HG02970 (cell line): ENCODE measurements at regions not wholly inside any gene's neighbourhood (a gene's known extent, or its start where the extent isn't known, plus 50 kb on each side); places are given as distances from the start of the nearest gene placed in this dataset.
"Not testable (repeated sequence)": the region's sequence is repeated elsewhere in the genome, so short reads cannot be mapped to it uniquely, and the experiment has no call there.

ENCODE experiments used
- ATAC-seq: cut with Tn5 transposase; IDR thresholded peaks from one replicate; pipeline ENCODE4 v1.9.1; 2021; ENCODE audit warnings: mild to moderate bottlenecking, moderate library complexity, moderate number of reproducible peaks; ENCODE audit not compliant: unreplicated experiment, low FRiP score

DNA sequence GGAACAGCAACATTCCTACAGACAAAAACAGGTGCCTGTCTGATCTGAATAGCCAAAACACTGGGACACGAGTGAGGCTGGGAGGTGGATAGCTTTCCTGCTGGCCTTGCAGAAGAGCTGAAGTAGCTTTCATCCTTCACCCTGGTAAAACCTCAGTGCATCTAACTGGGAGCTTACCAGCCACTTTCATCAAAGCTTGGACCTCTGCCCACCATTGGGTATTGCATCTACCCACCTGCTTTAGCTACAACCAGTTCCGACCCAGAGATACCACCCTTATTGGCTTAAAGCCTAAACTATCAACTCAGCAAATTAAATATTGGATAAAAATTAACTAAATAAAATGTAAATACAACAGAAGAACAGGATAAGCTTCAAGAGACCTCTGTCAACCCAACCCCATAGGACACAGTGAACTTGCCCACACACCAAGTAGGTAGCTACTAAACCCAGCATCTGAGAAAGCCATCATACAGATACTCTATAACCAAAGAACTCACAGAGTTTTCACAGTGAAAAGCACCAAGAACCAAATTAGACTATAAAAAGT is 866.3 kb downstream of the FSCB start:
- no peak for ATAC-seq

DNA sequence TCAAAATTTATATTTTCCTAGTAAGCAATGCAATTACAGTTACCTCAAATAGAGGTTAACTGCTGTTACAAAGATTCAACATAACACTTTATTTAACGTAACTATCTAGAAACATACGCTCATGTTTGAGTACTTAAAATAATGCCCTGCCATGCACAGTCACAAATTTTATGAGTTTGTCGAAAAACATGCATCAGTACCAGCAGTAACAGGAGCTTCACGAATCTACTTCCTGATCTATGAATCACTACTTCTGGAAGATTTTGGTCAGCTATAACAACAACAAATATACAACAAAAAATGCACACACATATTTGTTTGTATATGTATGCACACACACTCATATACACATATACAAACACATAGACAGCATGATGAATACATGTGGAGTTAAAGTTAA is 881.8 kb downstream of the FSCB start:
- no peak for ATAC-seq

DNA sequence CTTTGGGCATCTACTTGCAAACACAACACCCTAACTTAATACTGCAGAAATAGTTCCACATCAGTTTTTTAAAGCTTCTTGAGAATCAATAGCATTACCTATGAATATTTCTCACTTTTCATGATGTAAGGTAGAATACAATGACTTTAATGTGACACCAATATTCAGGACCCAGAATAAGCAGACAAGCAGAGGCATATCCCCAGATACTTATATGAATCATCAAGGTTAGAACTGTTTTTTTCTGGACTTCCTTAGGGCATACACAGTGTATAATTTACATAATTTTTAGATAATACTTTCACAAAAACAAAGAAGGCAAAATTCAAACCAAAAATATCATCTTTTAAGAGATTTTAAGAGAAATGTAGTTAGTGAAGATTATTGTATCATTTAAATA is 885.8 kb downstream of the FSCB start:
- no peak for ATAC-seq

DNA sequence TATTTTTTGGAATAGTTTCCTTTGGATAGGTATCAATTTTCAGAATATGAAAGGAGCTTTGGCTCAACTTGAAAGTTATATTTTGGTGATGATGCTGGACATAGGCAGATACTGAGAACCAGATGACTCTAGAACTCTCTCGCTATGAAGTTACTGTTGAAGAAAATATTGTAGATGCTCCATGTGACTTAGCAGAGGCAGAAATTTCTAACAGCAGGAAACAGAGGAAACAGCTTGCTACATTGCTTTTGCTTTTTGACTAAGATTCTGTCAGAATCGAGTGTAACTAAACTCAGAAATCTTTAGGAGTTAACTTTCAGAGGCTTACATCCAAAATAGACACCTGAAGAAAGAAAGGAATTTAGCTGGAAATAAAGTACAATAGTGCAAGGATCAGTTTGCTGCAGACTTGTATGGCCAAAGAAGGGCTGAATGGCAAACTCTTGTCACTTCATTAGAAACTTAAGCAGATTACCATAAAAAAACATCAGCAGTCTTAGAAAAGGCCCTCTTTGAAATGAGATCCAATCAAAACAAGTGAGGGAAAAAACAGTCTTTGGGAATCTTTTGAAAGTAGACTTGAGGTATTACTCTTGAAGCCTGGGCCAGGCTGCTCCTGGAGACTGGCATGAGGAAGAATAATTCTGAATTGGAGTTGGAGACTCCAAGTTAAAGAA is 911.8 kb downstream of the FSCB start:
- no peak for ATAC-seq

DNA sequence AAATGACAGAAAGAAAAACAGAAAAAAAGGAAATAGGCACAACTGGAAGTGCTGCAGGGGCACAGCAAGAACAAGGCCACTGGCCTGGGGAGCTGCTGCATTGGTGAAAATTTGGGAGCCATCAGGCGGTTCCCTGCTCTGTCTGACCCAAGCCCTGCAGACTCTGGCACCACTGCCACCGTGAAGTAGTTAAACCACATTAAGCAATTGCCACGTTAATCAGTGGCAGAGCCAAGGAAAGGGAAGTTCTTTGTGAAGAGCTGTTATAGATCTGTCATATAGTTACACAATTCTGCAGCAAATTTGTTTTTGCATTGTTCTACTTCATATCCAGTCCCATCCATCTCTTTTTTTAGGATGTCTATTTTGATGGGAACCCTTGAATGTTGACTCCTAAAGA is 915.3 kb downstream of the FSCB start:
- no peak for ATAC-seq

DNA sequence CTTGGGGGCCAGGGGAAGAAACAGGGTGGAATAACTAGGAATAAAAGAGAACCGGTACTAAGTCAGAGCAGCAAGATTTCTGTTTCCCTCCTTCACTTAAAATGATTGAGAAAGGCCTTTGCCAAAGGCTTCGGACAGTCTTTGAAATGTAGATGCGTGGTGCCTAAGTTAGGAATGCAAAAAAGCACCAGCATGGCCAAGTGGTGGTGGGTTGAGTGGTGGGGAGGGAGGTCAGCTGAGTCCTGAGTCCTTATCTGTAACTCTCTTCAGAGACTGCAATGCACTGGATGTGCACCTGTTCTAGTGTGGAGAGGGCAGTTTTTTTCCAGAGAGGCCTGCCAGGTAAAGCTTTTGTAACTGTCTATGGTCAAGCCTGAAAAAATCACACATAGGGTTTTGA is 919.9 kb downstream of the FSCB start:
- no peak for ATAC-seq

DNA sequence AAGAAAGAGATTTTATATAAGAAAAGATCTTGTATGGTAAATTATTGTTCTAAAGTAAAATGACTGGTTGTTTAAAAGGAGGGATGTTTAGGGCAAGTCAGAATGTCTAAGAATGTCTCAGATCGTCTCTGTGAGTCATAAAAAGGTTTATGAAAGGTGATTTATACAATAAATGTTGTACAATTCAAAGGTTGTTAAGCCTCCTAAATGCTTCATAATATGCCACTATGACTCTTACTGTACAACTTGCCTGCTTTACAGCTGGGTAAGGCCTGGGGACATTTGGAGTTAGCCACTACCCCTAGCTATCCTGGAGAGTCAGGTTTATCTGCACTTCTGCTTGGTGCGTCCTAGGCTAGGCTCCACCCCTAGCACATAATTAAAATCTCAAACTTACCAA is 927.4 kb downstream of the FSCB start:
- no peak for ATAC-seq

DNA sequence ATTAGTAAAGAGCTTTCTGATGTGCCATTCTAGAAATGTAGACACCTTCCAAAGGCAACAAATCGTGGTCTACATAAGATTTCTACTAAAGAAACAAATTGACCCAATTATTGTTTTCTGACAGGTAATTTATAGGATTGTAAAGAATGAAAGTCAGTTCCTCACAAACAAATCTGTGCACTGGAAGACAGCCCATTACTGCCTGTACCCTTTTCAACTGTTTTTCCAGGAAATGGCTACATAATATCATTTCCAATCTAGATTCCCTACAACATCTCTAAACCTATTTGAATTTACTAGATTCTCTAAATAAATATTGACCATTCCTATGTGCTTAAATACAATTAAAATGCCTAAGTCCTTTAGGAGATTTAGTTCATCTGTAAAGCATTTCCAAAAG is 939.1 kb downstream of the FSCB start:
- no peak for ATAC-seq

DNA sequence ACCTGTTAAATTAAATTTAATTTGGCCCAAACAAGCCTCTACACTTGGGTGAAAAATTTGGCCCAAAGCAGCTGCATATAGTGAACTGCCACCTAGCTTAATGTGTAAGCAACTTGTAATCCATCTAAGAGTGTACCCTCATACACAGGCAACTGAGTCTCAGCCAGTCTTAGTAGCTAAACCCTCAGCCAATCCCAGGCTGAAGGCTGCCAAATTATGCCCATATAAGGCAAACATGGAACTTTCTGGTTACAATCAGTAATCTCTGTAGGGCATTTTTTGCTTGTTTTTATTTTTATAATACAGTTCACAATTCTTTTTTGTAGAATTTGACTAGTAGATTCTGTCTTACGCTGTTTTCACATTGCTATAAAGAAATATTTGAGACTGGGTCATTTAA is 958.7 kb downstream of the FSCB start:
- ATAC-seq = no peak

DNA sequence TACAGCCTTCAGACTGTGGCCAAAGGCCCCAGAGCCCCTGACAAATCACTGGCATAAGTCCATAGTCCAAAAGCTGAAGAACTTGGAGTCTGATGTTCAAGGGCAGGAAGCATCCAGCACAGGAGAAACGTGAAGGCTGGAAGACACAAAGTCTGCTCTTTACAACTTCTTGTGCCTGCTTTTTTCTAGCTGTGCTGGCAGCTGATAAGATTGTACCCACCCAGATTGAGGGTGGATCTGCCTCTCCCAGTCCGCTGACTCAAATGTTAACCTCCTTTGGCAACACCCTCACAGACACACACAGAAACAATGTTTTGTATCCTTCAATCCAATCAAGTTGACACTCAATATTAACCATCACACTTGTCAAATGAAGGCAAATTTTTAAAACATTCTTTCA is 959.5 kb downstream of the FSCB start:
- not testable (repeated sequence) for ATAC-seq

DNA sequence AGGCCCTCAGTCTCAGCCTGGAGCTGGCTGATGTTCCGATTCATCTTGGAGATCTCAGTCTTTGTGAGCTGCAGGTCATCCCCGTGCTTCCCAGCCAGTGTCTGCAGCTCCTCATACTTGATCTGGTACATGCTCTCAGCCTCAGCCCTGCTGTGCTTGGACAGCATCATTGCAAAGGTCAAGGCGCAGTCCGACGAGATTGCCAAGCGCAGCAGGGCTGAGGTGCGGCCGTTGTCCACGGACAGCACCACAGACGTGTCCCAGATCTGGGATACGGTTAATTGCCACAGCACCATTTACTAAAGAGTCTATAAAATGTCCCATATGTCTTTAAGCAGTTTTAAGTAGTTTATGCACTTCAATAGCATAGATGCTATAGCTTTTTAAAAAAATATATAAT is 965.7 kb downstream of the FSCB start:
- no peak for ATAC-seq

DNA sequence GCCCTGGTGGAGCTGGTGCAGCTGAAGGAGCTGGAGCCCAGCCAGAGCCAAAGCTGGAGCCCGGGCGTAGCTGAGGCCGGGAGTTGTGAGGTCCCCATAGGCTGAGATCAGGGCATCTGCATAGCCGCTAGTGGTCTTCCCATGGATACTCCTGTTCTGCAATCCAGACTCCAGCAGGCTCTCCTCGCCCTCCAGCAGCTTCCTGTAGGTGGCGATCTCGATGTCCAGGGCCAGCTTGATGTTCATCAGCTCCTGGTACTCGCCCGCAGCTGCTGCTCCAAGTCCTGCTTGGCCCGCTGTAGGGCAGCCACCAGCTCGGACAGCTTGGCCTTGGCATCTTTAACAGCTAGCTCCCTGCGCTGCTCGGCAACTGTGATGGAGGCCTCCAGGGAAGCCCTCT is 966.1 kb downstream of the FSCB start:
- ATAC-seq = no peak

DNA sequence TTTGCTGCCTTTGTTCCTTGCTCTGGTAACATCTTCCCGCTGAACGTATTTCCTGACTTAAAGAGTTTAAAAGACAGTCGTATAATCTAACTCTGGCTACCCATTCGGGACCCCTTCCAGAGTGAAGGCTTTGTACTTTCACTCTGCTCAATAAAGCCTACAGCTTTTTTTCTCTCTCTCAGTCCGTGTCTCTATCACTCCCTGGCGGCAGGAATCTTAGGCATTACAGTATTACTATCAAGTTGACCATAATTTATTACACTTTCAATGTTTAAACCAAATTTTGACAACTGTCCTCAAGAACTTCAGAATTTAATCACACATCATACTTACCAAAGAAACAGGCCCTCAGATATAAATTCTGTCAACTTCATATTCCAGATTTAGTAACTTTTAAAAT is 967.9 kb downstream of the FSCB start:
- ATAC-seq = no peak

DNA sequence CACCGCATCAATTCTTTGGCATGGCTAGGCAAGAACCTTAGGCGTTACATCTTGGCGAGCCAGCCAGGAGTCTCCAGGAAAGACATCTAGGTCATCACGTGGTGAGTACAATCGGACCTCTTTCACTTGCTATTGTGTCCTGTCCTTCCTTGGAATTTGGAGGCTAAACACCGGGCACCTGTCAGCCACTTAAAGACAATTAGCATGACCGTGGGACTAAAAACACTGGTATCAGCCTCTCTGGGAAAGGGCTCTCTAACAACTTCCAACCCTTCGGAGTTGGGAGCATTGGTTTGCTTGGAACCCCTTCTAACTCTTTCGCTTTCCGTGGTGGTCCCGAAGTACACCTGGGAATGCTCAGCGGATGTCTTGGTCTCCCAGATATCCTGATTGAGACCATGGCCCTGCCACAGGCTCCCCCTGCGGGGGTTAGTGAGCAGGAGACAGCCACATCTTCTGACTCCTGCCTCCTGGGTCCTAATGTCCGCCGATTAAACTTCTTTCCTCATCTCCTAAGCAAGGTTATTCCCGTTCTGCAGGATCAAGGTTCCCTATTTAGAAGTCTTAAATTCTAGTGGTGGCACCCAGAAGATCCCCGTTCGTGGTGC is 971.7 kb downstream of the FSCB start:
- ATAC-seq = no peak

DNA sequence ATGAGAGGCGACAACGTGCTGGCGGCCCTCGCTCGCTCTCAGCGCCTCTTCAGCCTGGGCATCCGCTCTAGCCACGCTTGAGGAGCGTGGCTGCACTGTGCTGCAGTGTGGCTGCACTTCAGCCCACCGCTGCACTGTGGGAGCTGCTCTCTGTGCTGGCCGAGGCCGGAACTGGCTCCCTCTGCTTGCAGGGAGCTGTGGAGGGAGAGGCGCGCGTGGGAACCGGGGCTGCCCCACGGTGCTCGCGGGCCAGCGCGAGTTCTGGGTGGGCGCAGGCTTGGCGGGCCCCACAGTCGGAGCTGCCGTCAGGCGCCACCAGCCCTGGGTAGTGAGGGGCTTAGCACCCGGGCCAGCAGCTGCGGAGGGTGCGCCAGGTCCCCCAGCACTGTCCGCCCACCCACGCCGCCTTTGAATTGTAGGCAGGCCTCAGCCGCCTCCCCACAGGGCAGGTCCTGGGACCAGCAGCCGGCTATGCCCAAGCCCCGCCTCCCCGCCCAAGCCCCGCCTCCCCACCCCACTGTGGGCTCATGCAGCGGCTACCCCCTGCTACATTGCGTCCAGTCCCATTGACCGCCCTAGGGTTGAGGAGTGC is 974.2 kb downstream of the FSCB start:
- no peak for ATAC-seq

DNA sequence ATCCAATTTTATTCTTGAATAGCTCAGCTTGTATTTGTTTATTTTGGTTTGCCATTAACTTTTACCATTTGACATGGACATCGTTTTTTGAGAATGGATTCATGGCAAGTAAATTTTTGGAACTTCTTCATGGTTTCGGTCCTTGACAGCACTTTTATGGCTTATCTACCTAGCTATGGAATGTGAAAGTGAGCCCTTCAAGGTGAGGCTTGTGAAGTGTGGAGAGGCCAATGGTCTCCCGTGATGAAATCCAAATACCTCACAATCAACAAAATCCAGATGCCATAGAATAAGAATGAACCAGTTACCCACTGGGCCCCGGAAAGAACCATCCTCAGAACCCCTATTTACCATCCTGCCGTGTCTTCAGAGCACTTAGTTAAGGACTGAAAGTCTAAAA is 978.8 kb downstream of the FSCB start:
- no peak for ATAC-seq

DNA sequence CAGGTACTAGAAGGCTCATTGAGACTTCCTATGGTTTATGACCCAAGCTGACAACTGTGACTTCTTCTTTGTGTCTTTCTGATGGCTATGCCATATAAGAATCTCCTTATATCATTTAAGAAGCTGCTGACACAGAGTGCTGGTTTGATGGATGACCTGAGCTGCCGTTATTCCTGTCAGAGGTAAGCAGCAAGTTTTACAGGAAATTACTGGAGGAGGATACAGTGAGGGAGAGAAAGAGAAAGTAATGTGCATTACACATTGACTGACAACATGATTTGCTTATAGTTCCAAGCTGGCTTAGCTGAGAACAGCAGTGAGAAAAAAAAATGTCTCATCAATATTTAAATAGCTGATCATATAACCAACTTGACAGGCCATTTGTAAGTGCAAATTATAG is 981.4 kb downstream of the FSCB start:
- no peak for ATAC-seq

DNA sequence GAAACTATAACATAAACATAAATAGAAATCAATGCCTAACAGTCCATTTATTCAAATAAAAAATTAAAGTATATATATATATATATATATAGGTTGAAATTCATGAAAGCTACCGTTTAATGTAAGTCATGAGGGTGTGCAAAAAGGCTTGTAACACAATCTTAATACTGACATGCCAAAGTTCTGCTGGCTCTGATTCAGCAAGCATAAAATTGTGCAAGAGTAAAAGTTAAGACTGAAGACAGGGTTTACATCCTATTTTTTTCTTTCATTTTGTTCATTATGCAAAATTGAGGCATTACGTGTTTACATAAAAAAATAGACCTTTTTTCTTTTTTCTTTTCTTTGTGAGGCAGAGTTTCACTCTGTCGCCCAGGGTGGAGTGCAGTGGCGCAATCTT is 984.2 kb downstream of the FSCB start:
- no peak for ATAC-seq

DNA sequence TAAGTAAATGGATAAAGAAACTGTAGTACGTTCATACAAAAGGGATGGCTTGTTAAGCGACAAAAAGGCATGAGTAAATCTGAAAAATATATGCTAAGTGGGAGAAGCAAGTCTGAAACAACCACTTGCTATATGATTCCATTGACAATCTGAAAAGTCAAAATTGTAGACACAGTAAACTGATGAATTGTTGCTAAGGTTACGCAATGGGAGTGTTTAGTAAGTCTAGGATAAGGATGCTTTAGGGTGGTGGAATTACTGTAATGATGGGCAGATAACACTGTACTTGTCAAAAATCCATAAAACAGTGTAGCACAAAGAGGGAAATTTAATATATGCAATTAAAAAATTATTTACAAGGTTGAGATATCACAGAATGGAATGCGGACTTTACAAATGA is 984.9 kb downstream of the FSCB start:
- ATAC-seq = no peak

DNA sequence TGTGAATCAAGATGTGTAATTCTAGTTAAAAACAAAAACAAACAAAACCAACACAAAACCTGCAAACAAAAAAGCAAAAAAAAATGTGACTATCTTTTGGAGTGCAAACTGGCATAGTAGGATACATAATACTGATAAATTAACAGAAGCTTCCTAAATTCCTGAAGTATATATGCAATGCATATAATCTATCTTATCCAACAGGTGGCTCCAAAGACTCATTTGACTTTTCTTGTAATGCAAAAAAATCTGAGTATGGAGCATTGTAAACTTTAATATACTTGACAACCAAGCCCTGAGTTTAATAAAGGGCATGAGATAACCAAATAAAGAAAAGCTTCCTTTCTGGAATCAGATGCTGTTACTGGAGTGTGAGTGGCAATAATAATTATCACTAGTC is 1003.6 kb downstream of the FSCB start:
- no peak for ATAC-seq

DNA sequence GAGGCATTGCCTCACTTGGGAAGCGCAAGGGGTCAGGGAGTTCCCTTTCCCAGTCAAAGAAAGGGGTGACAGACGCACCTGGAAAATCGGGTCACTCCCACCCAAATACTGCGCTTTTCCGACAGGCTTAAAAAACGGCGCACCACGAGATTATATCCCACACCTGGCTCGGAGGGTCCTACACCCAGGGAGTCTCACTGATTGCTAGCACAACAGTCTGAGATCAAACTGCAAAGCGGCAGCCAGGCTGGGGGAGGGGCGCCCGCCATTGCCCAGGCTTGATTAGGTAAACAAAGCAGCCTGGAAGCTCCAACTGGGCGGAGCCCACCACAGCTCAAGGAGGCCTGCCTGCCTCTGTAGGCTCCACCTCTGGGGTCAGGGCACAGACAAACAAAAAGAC is 1014.7 kb downstream of the FSCB start:
- not testable (repeated sequence) for ATAC-seq

DNA sequence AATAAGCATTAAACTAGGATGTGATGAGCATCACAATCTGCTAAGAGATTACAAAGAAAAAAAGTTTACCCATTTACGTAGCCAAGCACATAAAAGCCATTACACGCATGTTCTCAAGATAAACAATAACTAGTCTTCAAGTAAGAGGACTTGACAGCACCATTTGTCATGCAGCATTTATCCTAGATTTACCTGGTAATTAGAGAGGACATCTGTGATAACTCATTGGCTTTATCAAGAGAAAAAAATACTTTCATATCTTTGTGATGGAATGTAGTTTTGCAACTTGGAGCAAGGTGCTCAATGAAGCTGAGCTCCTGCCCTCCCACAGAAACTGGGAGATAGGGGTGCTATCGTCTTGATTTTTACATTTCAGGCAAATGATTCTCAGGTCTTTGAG is 1023.7 kb downstream of the FSCB start:
- ATAC-seq = no peak
